Liver (tissue), 8 donors: ENCODE measurements at regions not wholly inside any gene's neighbourhood (a gene's known extent, or its start where the extent isn't known, plus 50 kb on each side); places are given as distances from the start of the nearest gene placed in this dataset.

Experiments
- DNase-seq: peaks from one replicate; pipeline ENCODE4 v3.0.0-alpha.2; 2017; ENCODE audit warnings: low spot score
- H3K27ac ChIP-seq, 2 donors: one replicate each; pipeline ENCODE4 v1.7.0; 2013; ENCODE audit warnings: inconsistent platforms in 2 of 2, low read length in 2 of 2, control low read depth in 1 of 2, low read depth in 1 of 2, mild to moderate bottlenecking in 1 of 2
- H3K27me3 ChIP-seq, 4 donors: one replicate each; pipeline versions ENCODE4 v1.6.1 to v1.7.0; 2013; ENCODE audit warnings: low read length in 3 of 4, inconsistent platforms in 1 of 4, mild to moderate bottlenecking in 1 of 4, moderate library complexity in 1 of 4; ENCODE audit not compliant: control insufficient read depth in 4 of 4, insufficient read depth in 4 of 4
- H3K36me3 ChIP-seq, 4 donors: one replicate each; pipeline versions ENCODE4 v1.6.1 to v1.7.0; 2013; ENCODE audit warnings: low read length in 3 of 4, mild to moderate bottlenecking in 3 of 4, low read depth in 1 of 4, moderate library complexity in 1 of 4; ENCODE audit not compliant: control insufficient read depth in 4 of 4, insufficient read depth in 3 of 4
- H3K4me1 ChIP-seq, 4 donors: one replicate each; pipeline versions ENCODE4 v1.6.1 to v1.7.0; 2013; ENCODE audit warnings: low read length in 3 of 4, mild to moderate bottlenecking in 3 of 4, moderate library complexity in 1 of 4; ENCODE audit not compliant: control insufficient read depth in 4 of 4, insufficient read depth in 4 of 4
- H3K4me3 ChIP-seq, 3 donors: one replicate each; pipeline versions ENCODE4 v1.6.1 to v1.7.0; 2013; ENCODE audit warnings: low read length in 3 of 3, control low read depth in 1 of 3, low read depth in 1 of 3, mild to moderate bottlenecking in 1 of 3
- H3K9ac ChIP-seq, 2 donors: one replicate each; pipeline ENCODE4 v1.7.0; 2013; ENCODE audit warnings: low read length in 2 of 2, mild to moderate bottlenecking in 2 of 2, moderate library complexity in 2 of 2, control low read depth in 1 of 2, low read depth in 1 of 2
- H3K9me3 ChIP-seq, 4 donors: one replicate each; pipeline versions ENCODE4 v1.6.1 to v1.7.0; 2013; ENCODE audit warnings: low read length in 3 of 4; ENCODE audit not compliant: control insufficient read depth in 4 of 4
- EGR1 ChIP-seq, 2 donors: IDR thresholded peaks; 2 replicates each; pipeline ENCODE4 v1.6.1; 2016 to 2018; ENCODE audit warnings: antibody characterized with exemption in 2 of 2, low read depth in 2 of 2
- FOXA1 ChIP-seq: IDR thresholded peaks from 2 replicates; pipeline ENCODE4 v1.6.1; 2016; ENCODE audit warnings: antibody characterized with exemption
- FOXA2 ChIP-seq: IDR thresholded peaks from 2 replicates; pipeline ENCODE4 v1.6.1; 2016; ENCODE audit warnings: antibody characterized with exemption
- GABPA ChIP-seq, 2 donors: IDR thresholded peaks in 1 of 2; conservative IDR thresholded peaks in 1 of 2; 2 replicates each; pipeline ENCODE4 v1.6.1; 2016; ENCODE audit warnings: antibody characterized with exemption in 2 of 2, mild to moderate bottlenecking in 1 of 2, moderate library complexity in 1 of 2
- HNF4A ChIP-seq, 2 donors: conservative IDR thresholded peaks; 2 replicates each; pipeline ENCODE4 v1.6.1; 2016; ENCODE audit warnings: antibody characterized with exemption in 2 of 2, mild to moderate bottlenecking in 2 of 2
- HNF4G ChIP-seq: IDR thresholded peaks from 2 replicates; pipeline ENCODE4 v1.6.1; 2016; ENCODE audit warnings: antibody characterized with exemption
- JUND ChIP-seq, 2 donors: IDR thresholded peaks; 2 replicates each; pipeline ENCODE4 v1.6.1; 2016; ENCODE audit warnings: antibody characterized with exemption in 2 of 2
- NR2F2 ChIP-seq: IDR thresholded peaks from 2 replicates; pipeline ENCODE4 v1.6.1; 2016; ENCODE audit warnings: antibody characterized with exemption
- RAD21 ChIP-seq, 2 donors: IDR thresholded peaks; 2 replicates each; pipeline ENCODE4 v1.6.1; 2016; ENCODE audit warnings: antibody characterized with exemption in 2 of 2, mild to moderate bottlenecking in 2 of 2
- RXRA ChIP-seq, 2 donors: IDR thresholded peaks; 2 replicates each; pipeline ENCODE4 v1.6.1; 2017 to 2018; ENCODE audit warnings: antibody characterized with exemption in 2 of 2, mild to moderate bottlenecking in 1 of 2
- SP1 ChIP-seq: IDR thresholded peaks from 2 replicates; pipeline ENCODE4 v1.6.1; 2018; ENCODE audit warnings: antibody characterized with exemption, mild to moderate bottlenecking
- TAF1 ChIP-seq: conservative IDR thresholded peaks from 2 replicates; pipeline ENCODE4 v1.6.1; 2016; ENCODE audit warnings: antibody characterized with exemption, mild to moderate bottlenecking
- YY1 ChIP-seq: IDR thresholded peaks from 2 replicates; pipeline ENCODE4 v1.6.1; 2016; ENCODE audit warnings: antibody characterized with exemption, mild to moderate bottlenecking
- ZBTB33 ChIP-seq: IDR thresholded peaks from 2 replicates; pipeline ENCODE4 v1.6.1; 2016; ENCODE audit warnings: antibody characterized with exemption
- WGBS: extraction: QIAGEN DNeasy Blood & Tissue Kit; methylation state at CpG from one replicate; pipeline ENCODE4 v1.1.7; 2013; 5-methylcytosine and 5-hydroxymethylcytosine counted together
- TF ChIP-seq, protein P1 (sequence below): fragments of 150-350 bp; IDR thresholded peaks from 2 replicates; pipeline ENCODE4 v1.5.1; 2017; ENCODE audit warnings: improper control_type of control experiment, low read depth, low read length; ENCODE audit not compliant: missing input control
- TF ChIP-seq, protein P2 (sequence below): IDR thresholded peaks from 2 replicates; pipeline ENCODE4 v1.6.1; 2016; ENCODE audit warnings: antibody characterized with exemption
- TF ChIP-seq, protein P3 (sequence below): IDR thresholded peaks from 2 replicates; pipeline ENCODE4 v1.6.1; 2016; ENCODE audit warnings: antibody characterized with exemption, mild to moderate bottlenecking
- donor health status: healthy.
- donor health status: healthy.
- donor health status: healthy.
- donor health status: healthy.
- donor health status: healthy.

DNA sequence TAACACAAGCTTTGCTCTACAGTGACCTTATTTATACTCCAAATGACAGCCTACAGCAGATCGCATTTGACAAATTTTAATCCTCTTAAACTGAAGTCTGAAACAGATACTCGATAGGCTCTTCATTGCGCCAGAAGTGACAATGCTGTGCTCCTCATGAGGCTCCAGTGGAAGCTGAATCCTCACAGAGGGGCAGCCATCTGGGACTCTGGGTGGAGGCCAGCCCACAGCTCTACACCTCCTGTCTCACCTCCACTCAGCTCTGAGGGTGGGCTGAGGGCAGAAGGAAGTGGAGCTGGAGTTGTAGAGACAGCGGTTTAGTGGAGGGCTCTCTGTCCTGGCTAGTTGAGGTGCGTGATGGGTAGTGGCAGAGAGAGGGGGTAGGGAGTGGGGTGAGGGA is 283.3 kb upstream of the ANKRD55 start:
- H3K27ac ChIP-seq = no peak overlapping the region
- H3K4me1 ChIP-seq = peaks cover 6 to 16% (median 9%) of the 10 kb centered on the region in 4 donors
- no peaks in the 10 kb centered on the region for H3K9me3 ChIP-seq
- WGBS = 94% methylated on average over 5 of the region's 5 CpGs
- H3K4me3 ChIP-seq = no peak overlapping the region
- no peaks in the 10 kb centered on the region for H3K36me3 ChIP-seq
- H3K27me3 ChIP-seq = no peaks in the 10 kb centered on the region
- no peak for TF ChIP-seq HNF4A (conservative IDR thresholded peaks at IDR 0.05)
- TF ChIP-seq FOXA2 = no peak
- no peak for TF ChIP-seq HNF4G
- no peak for DNase-seq
- no peak overlapping the region for H3K9ac ChIP-seq

DNA sequence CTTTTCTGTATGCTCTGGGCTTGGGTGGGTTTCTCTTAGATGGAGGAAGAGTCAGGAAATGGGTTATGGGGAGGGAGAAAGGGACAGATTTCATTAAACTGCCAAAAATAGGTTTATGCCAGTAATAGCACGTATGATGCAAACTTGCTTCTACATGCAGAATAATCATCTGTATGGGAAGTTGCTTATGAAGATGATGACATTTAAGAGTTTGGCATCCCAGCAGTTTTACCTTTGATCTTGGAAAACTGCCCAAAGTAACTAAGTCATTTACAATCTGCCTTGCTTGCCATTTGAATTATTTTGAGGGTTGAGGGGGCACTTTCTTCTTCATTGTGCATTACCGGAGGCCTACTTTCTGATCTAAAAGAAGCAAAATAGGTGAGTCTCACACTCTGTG is 282.9 kb upstream of the ANKRD55 start:
- Histone ChIP-seq H3K9me3 (no peaks in the 10 kb centered on the region), H3K4me1 (peaks cover 6 to 16% (median 9%) of the 10 kb centered on the region in 4 donors), H3K4me3 (no peak overlapping the region), H3K27me3 (no peaks in the 10 kb centered on the region), H3K36me3 (no peaks in the 10 kb centered on the region), H3K9ac (no peak overlapping the region), H3K27ac (no peak overlapping the region)
- 77% methylated on average over 2 of the region's 2 CpGs for WGBS
- no peak for DNase-seq
- TF ChIP-seq JUND (IDR thresholded peaks at IDR 0.05) (no peak), RXRA (IDR thresholded peaks at IDR 0.05) (no peak), HNF4G (no peak), EGR1 (IDR thresholded peaks at IDR 0.05; ENCODE audit: low read depth in 2 of 2) (no peak), RAD21 (IDR thresholded peaks at IDR 0.05) (no peak), YY1 (no peak), TAF1 (no peak), HNF4A (conservative IDR thresholded peaks at IDR 0.05) (peak in 1 of 2 donors; percentile 14), NR2F2 (no peak), GABPA (IDR thresholded peaks at IDR 0.05 in 1 of 2, conservative IDR thresholded peaks at IDR 0.05 in 1 of 2) (no peak), FOXA2 (no peak)
- TF ChIP-seq, protein P1, sequence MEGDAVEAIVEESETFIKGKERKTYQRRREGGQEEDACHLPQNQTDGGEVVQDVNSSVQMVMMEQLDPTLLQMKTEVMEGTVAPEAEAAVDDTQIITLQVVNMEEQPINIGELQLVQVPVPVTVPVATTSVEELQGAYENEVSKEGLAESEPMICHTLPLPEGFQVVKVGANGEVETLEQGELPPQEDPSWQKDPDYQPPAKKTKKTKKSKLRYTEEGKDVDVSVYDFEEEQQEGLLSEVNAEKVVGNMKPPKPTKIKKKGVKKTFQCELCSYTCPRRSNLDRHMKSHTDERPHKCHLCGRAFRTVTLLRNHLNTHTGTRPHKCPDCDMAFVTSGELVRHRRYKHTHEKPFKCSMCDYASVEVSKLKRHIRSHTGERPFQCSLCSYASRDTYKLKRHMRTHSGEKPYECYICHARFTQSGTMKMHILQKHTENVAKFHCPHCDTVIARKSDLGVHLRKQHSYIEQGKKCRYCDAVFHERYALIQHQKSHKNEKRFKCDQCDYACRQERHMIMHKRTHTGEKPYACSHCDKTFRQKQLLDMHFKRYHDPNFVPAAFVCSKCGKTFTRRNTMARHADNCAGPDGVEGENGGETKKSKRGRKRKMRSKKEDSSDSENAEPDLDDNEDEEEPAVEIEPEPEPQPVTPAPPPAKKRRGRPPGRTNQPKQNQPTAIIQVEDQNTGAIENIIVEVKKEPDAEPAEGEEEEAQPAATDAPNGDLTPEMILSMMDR = no peak
- TF ChIP-seq, protein P2, sequence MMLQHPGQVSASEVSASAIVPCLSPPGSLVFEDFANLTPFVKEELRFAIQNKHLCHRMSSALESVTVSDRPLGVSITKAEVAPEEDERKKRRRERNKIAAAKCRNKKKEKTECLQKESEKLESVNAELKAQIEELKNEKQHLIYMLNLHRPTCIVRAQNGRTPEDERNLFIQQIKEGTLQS = peak; percentile 35

DNA sequence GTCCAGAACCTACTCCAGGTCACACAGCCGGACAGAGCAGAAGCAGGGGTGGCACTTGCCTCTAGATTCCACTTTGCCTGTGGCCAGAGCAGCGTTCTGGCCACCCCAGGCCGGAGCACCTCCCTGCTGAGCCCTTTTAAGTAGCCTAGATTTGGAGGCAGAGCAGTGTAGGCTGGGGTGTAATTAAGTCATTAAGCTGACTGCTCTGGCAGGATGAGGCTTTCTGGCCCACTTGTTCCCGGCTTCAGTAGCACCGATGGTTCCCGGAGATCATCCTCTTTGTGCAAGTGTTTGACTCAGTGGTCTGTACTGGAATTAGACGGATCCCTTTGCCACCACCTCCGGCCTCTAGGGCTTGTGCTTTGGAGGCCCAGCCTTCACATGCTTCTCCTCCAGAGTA is 281.9 kb upstream of the ANKRD55 start:
- H3K36me3 ChIP-seq = no peaks in the 10 kb centered on the region
- H3K9ac ChIP-seq = no peak overlapping the region
- H3K27me3 ChIP-seq = no peaks in the 10 kb centered on the region
- H3K27ac ChIP-seq = no peak overlapping the region
- no peak for DNase-seq
- WGBS = 76% methylated on average over 8 of the region's 8 CpGs
- TF ChIP-seq FOXA1 (no peak), HNF4A (conservative IDR thresholded peaks at IDR 0.05) (no peak), SP1 (no peak), ZBTB33 (no peak), FOXA2 (no peak), JUND (IDR thresholded peaks at IDR 0.05) (no peak), GABPA (IDR thresholded peaks at IDR 0.05 in 1 of 2, conservative IDR thresholded peaks at IDR 0.05 in 1 of 2) (no peak), RAD21 (IDR thresholded peaks at IDR 0.05) (no peak), NR2F2 (no peak), TAF1 (no peak), YY1 (no peak), EGR1 (IDR thresholded peaks at IDR 0.05; ENCODE audit: low read depth in 2 of 2) (no peak), HNF4G (no peak)
- TF ChIP-seq, protein P1 = no peak
- TF ChIP-seq, protein P2 = no peak
- TF ChIP-seq, protein P3, sequence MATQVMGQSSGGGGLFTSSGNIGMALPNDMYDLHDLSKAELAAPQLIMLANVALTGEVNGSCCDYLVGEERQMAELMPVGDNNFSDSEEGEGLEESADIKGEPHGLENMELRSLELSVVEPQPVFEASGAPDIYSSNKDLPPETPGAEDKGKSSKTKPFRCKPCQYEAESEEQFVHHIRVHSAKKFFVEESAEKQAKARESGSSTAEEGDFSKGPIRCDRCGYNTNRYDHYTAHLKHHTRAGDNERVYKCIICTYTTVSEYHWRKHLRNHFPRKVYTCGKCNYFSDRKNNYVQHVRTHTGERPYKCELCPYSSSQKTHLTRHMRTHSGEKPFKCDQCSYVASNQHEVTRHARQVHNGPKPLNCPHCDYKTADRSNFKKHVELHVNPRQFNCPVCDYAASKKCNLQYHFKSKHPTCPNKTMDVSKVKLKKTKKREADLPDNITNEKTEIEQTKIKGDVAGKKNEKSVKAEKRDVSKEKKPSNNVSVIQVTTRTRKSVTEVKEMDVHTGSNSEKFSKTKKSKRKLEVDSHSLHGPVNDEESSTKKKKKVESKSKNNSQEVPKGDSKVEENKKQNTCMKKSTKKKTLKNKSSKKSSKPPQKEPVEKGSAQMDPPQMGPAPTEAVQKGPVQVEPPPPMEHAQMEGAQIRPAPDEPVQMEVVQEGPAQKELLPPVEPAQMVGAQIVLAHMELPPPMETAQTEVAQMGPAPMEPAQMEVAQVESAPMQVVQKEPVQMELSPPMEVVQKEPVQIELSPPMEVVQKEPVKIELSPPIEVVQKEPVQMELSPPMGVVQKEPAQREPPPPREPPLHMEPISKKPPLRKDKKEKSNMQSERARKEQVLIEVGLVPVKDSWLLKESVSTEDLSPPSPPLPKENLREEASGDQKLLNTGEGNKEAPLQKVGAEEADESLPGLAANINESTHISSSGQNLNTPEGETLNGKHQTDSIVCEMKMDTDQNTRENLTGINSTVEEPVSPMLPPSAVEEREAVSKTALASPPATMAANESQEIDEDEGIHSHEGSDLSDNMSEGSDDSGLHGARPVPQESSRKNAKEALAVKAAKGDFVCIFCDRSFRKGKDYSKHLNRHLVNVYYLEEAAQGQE = no peak
- H3K9me3 ChIP-seq = no peaks in the 10 kb centered on the region
- H3K4me3 ChIP-seq = no peak overlapping the region
- H3K4me1 ChIP-seq = peaks cover 6 to 16% (median 9%) of the 10 kb centered on the region in 4 donors
